ENCODE measurements at regions not wholly inside any gene's neighbourhood (a gene's known extent, or its start where the extent isn't known, plus 50 kb on each side); places are given as distances from the start of the nearest gene placed in this dataset.

- 90% methylated on average over 5 of the region's 5 CpGs for WGBS (ENCODE audit: missing lambda C conversion rate)
- ChIA-PET POLR2A (no interaction called here), CTCF (no interaction called here)
- Histone ChIP-seq H3K4me2 (no peak overlapping the region), H3K4me1 (peaks cover 22% of the 10 kb centered on the region), H3K4me3 (no peak overlapping the region), H3K27ac (no peak overlapping the region), H3K9me3 (no peaks in the 10 kb centered on the region)
- FAIRE-seq = no peak
- no peak for DNase-seq (ENCODE audit: low read depth in 1 of 2, low spot score in 1 of 2)
- ATAC-seq = no peak
- TF ChIP-seq HEYL (CRISPR knock-in tag; IDR thresholded peaks at IDR 0.05) (no peak), BCL3 (IDR thresholded peaks at IDR 0.05) (no peak)
Measured at GRCh38 chr9:81756561-81756960, 67.2 kb upstream of the TLE1 start.

GRCh38 chr9:81758123-81758797 is 68.9 kb upstream of the TLE1 start:
- no peak for DNase-seq (ENCODE audit: low read depth in 1 of 2, low spot score in 1 of 2)
- Histone ChIP-seq H3K4me3 (no peak overlapping the region), H3K4me1 (peaks cover 22% of the 10 kb centered on the region), H3K9me3 (no peaks in the 10 kb centered on the region), H3K27ac (no peak overlapping the region), H3K4me2 (no peak overlapping the region)
- no peak for TF ChIP-seq MAFK (IDR thresholded peaks at IDR 0.05; ENCODE audit: partially characterized antibody)
- TF ChIP-seq HOXA7 (CRISPR knock-in tag; IDR thresholded peaks at IDR 0.05) = no peak
- no peak for TF ChIP-seq TFCP2L1 (CRISPR knock-in tag; IDR thresholded peaks at IDR 0.05)
- no peak for TF ChIP-seq POLR2A (IDR thresholded peaks at IDR 0.05; ENCODE audit: low read length)
- no peak for TF ChIP-seq CBX8 (IDR thresholded peaks at IDR 0.05)
- no peak for TF ChIP-seq RFX5 (IDR thresholded peaks at IDR 0.05)
- TF ChIP-seq CTCF (IDR thresholded peaks at IDR 0.05) = no peak
- TF ChIP-seq USF2 (IDR thresholded peaks at IDR 0.05) = no peak
- no peak for TF ChIP-seq CHD4 (IDR thresholded peaks at IDR 0.05; ENCODE audit: borderline replicate concordance)
- no peak for TF ChIP-seq BHLHE40 (IDR thresholded peaks at IDR 0.05; ENCODE audit: low read depth, low read length)
- no peak for TF ChIP-seq KDM5A (IDR thresholded peaks at IDR 0.05)
- TF ChIP-seq KDM1A (IDR thresholded peaks at IDR 0.05; ENCODE audit: low read depth) = no peak
- TF ChIP-seq GATA3 (IDR thresholded peaks at IDR 0.05; ENCODE audit: borderline replicate concordance) = no peak
- no peak for TF ChIP-seq HOXB13 (CRISPR knock-in tag; IDR thresholded peaks at IDR 0.05; ENCODE audit: low read depth)
- TF ChIP-seq FOSB (CRISPR knock-in tag; IDR thresholded peaks at IDR 0.05) = no peak
- no peak for TF ChIP-seq CHD2 (IDR thresholded peaks at IDR 0.05; ENCODE audit: low read length, partially characterized antibody)
- no peak for ATAC-seq
- FAIRE-seq = no peak
- ChIA-PET POLR2A (no interaction called here), CTCF (no interaction called here)
- 64% methylated on average over 3 of the region's 3 CpGs for WGBS (ENCODE audit: missing lambda C conversion rate)

- FAIRE-seq (no peak), ATAC-seq (peak; percentile 94 to 98), DNase-seq (ENCODE audit: low read depth in 1 of 2, low spot score in 1 of 2) (peak; percentile 66 to 85)
- no peaks in the 10 kb centered on the region for H3K9me3 ChIP-seq
- no peak for TF ChIP-seq HEYL (CRISPR knock-in tag; IDR thresholded peaks at IDR 0.05)
- peak; percentile 49; the same call in 1 of the 2 replicates for TF ChIP-seq MAX (IDR thresholded peaks at IDR 0.05)
- TF ChIP-seq FOSL2 (IDR thresholded peaks at IDR 0.05) = no peak
- TF ChIP-seq FOSL2 (CRISPR knock-in tag; IDR thresholded peaks at IDR 0.05) = peak; percentile 82
- no peak for TF ChIP-seq EHMT2 (IDR thresholded peaks at IDR 0.05; ENCODE audit: low read depth)
- no peak for TF ChIP-seq RFX5 (IDR thresholded peaks at IDR 0.05)
- TF ChIP-seq CHD2 (IDR thresholded peaks at IDR 0.05; ENCODE audit: low read length, partially characterized antibody) = no peak
- no peak for TF ChIP-seq CTCF (IDR thresholded peaks at IDR 0.05)
- no peak for TF ChIP-seq PHF8 (IDR thresholded peaks at IDR 0.05; ENCODE audit: borderline replicate concordance, low read depth)
- TF ChIP-seq HOXA7 (CRISPR knock-in tag; IDR thresholded peaks at IDR 0.05) = no peak
- peaks cover 12% of the 10 kb centered on the region; the same call in 2 of the 3 replicates for H3K4me1 ChIP-seq
- 27% methylated on average over 5 of the region's 5 CpGs for WGBS (ENCODE audit: missing lambda C conversion rate)
- ChIA-PET CTCF (no interaction called here), POLR2A (no interaction called here)
- H3K4me3 ChIP-seq = no peak overlapping the region
- peak overlapping the region; percentile 25; the same call in 2 of the 3 replicates for H3K4me2 ChIP-seq
- H3K27ac ChIP-seq = peak overlapping the region; percentile 3 to 34; a peak in 3 of 6 replicates
Measured at GRCh38 chr9:81759680-81760215, 70.4 kb upstream of the TLE1 start.
